ENCODE measurements at regions not wholly inside any gene's neighbourhood (a gene's known extent, or its start where the extent isn't known, plus 50 kb on each side); places are given as distances from the start of the nearest gene placed in this dataset.

- TF ChIP-seq SUZ12 (IDR thresholded peaks at IDR 0.05; ENCODE audit: extremely low read depth, insufficient read depth, insufficient read length) (no peak), YY1 (IDR thresholded peaks at IDR 0.05; ENCODE audit: insufficient read depth, insufficient read length) (no peak), ZNF274 (IDR thresholded peaks at IDR 0.05; ENCODE audit: low read depth, low read length) (no peak)
These were observed 292.4 kb downstream of the DUSP6 start for GRCh38 chr12:89059721-89060541.
